Uterus (tissue), 3 donors: ENCODE measurements at regions not wholly inside any gene's neighbourhood (a gene's known extent, or its start where the extent isn't known, plus 50 kb on each side); places are given as distances from the start of the nearest gene placed in this dataset.
"Not testable (repeated sequence)": the region's sequence is repeated elsewhere in the genome, so short reads cannot be mapped to it uniquely, and the experiment has no call there.

ENCODE experiments used
- DNase-seq, 2 donors: peaks; one replicate each; pipeline ENCODE4 v3.0.0-alpha.2; 2019 to 2020
- H3K27ac ChIP-seq, 2 donors: fragments of 200-600 bp; sonication (generic); 1 replicate in 1 of 2; 2 replicates in 1 of 2; pipeline ENCODE4 v1.5.1; 2016 to 2018
- H3K27me3 ChIP-seq, 2 donors: fragments of 200-600 bp; sonication (generic); one replicate each; pipeline ENCODE4 v1.5.1; 2018 to 2019; ENCODE audit warnings: control low read depth in 1 of 2
- H3K36me3 ChIP-seq, 2 donors: fragments of 200-600 bp; sonication (generic); one replicate each; pipeline ENCODE4 v1.5.1; 2019; ENCODE audit warnings: control low read depth in 1 of 2
- H3K4me1 ChIP-seq, 2 donors: fragments of 200-600 bp; sonication (generic); one replicate each; pipeline ENCODE4 v1.5.1; 2018 to 2019; ENCODE audit warnings: control low read depth in 1 of 2
- H3K4me3 ChIP-seq, 2 donors: fragments of 200-600 bp; sonication (generic); 1 replicate in 1 of 2; 2 replicates in 1 of 2; pipeline ENCODE4 v1.5.1; 2018 to 2019; ENCODE audit warnings: mild to moderate bottlenecking in 1 of 2
- H3K9me3 ChIP-seq, 2 donors: fragments of 200-600 bp; sonication (generic); one replicate each; pipeline ENCODE4 v1.5.1; 2019; ENCODE audit warnings: control low read depth in 1 of 2
- POLR2A ChIP-seq, 2 donors: fragments of 450-650 bp; IDR thresholded peaks; one replicate each; pipeline ENCODE4 v1.6.1; 2016; ENCODE audit warnings: antibody characterized with exemption in 2 of 2, mild to moderate bottlenecking in 1 of 2, moderate library complexity in 1 of 2
- intact Hi-C: fragments of 100-400 bp; cut with DNase I; formaldehyde crosslinking; loops from one replicate; pipeline ENCODE4 v1.15.1; 2023; ENCODE audit warnings: low total_unique reads
- TF ChIP-seq, protein P1 (sequence below), 4 experiments: fragments of 200-600 bp in 2 of 4; fragments of 450-650 bp in 2 of 4; sonication (generic) in 2 of 4; IDR thresholded peaks; one replicate each; pipeline ENCODE4 v1.5.1; 2016 to 2019; ENCODE audit warnings: antibody characterized with exemption in 4 of 4, mild to moderate bottlenecking in 2 of 4, moderate library complexity in 1 of 4
- donor health status: DM: yes; HTN: yes; CAD: no.

DNA sequence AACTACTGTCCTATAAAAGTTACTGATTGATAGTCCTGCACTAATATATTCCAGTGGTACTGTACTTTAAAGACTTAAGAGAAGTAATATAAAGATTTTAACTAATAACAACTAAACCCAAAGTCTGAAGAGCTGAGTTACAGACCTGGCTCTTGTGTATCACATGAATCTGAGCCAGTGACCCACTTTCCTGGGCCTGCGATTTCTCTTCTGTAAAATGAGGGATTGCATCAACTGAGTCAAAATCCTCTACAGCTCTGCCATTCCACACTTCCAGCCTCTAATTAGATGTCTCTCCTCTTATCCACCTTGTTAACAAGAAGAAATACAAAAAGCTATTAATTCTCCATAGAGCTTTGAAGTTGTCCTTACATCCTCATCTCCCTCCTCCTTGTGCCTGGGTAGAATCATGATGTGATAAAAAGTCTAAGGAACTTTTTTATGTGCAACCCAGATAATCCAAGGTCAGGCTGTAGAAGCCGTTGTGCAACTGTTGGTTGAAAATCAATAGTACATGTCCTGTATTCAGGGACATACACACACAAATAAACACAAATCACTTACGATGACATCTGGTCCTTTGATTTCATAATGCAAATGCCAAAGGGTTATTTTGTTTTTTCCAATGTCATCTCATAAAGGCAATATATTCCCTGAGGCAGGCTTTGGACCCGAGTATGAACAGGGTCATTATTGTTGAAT is 410.3 kb downstream of the KCNA4 start:
- no peak overlapping the region for H3K4me3 ChIP-seq
- DNase-seq = no peak
- TF ChIP-seq POLR2A (IDR thresholded peaks at IDR 0.05) = no peak
- TF ChIP-seq, protein P1, sequence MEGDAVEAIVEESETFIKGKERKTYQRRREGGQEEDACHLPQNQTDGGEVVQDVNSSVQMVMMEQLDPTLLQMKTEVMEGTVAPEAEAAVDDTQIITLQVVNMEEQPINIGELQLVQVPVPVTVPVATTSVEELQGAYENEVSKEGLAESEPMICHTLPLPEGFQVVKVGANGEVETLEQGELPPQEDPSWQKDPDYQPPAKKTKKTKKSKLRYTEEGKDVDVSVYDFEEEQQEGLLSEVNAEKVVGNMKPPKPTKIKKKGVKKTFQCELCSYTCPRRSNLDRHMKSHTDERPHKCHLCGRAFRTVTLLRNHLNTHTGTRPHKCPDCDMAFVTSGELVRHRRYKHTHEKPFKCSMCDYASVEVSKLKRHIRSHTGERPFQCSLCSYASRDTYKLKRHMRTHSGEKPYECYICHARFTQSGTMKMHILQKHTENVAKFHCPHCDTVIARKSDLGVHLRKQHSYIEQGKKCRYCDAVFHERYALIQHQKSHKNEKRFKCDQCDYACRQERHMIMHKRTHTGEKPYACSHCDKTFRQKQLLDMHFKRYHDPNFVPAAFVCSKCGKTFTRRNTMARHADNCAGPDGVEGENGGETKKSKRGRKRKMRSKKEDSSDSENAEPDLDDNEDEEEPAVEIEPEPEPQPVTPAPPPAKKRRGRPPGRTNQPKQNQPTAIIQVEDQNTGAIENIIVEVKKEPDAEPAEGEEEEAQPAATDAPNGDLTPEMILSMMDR (IDR thresholded peaks at IDR 0.05) = no peak
- H3K4me1 ChIP-seq = no peaks in the 10 kb centered on the region
- H3K27me3 ChIP-seq = no peaks in the 10 kb centered on the region
- intact Hi-C loops = no loop called here
- H3K27ac ChIP-seq = no peak overlapping the region
- no peaks in the 10 kb centered on the region for H3K36me3 ChIP-seq
- no peaks in the 10 kb centered on the region for H3K9me3 ChIP-seq

DNA sequence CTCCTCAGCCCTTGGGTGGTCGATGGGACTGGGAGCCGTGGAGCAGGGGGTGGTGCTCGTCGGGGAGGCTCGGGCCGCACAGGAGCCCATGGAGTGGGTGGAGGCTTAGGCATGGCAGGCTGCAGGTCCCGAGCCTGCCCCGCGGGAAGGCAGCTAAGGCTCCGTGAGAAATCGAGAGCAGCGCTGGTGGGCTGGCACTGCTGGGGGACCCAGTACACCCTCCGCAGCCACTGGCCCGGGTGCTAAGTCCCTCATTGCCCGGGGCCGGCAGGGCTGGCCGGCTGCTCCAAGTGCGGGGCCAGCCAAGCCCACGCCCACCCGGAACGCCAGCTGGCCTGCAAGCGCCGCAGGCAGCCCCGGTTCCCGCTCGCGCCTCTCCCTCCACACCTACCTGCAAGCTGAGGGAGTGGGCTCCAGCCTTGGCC is 416.7 kb downstream of the KCNA4 start:
- H3K27me3 ChIP-seq, H3K9me3 ChIP-seq, intact Hi-C loops, H3K4me3 ChIP-seq, DNase-seq, H3K36me3 ChIP-seq, H3K4me1 ChIP-seq, H3K27ac ChIP-seq: not testable (repeated sequence)

DNA sequence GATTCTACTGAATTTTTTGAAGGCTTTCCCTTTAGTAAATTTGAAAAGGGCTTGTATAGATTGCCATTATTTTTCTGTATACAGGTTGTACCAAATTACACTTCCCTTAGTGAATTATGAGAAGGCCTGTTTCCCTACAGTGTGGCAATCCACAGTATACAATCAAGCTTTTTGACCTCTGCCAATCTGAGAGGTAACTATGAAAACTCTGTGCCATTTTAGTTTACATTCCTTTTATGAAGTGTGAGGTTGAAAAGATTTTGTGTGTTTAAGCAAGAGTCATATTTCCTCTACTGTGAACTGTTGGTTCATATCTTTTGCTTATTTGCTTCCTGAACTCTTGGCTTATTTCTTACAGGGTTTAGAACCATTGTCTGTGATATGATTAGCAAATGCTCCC is 432.5 kb downstream of the KCNA4 start:
- TF ChIP-seq POLR2A (IDR thresholded peaks at IDR 0.05) = no peak
- TF ChIP-seq, protein P1 (IDR thresholded peaks at IDR 0.05) = no peak
- intact Hi-C loops = no loop called here
- Histone ChIP-seq H3K27ac (no peak overlapping the region), H3K27me3 (no peaks in the 10 kb centered on the region), H3K9me3 (no peaks in the 10 kb centered on the region), H3K4me3 (no peak overlapping the region), H3K4me1 (no peaks in the 10 kb centered on the region), H3K36me3 (no peaks in the 10 kb centered on the region)
- no peak for DNase-seq

DNA sequence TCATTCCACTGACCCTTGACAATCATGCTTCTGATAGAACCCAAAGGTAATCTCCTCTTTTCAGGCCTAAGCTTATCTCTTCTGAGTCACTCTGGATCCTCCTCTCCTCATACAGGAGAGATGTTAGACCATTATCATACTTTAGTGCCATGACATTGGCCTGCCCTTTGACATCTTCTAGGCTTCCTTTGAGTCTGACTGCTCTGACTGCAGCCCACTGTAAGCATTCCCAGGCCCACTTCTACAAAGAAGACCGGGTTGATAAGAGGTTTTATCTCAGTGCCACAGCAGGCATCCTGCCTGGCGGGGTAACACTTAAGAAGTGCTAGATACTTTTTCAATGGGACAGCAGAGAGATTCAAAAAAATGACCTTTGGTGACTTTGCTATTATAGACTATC is 438.0 kb downstream of the KCNA4 start:
- Histone ChIP-seq H3K36me3 (no peaks in the 10 kb centered on the region), H3K27me3 (no peaks in the 10 kb centered on the region), H3K9me3 (no peaks in the 10 kb centered on the region), H3K27ac (no peak overlapping the region), H3K4me1 (no peaks in the 10 kb centered on the region), H3K4me3 (no peak overlapping the region)
- no peak for DNase-seq
- intact Hi-C loops = no loop called here
- TF ChIP-seq POLR2A (IDR thresholded peaks at IDR 0.05) = no peak
- TF ChIP-seq, protein P1 (IDR thresholded peaks at IDR 0.05) = no peak

DNA sequence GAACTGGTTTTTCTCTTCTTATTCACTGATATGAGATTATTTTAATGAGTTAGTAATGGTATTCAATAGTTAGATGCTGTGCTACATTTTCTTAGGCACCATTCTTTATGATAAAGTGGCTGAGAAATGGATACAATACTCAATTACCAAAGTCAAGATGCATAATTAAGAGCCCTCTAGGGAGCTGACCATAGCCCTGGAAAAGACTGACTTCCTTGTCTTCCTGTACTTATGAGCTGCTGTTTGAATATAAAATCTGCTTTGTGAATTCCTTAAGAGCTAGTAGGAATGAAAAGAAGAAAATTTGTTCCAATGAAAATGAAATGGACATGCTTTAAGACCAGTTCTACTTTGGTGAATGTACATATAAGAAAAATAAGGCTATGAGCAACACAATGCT is 452.3 kb downstream of the KCNA4 start:
- Histone ChIP-seq H3K27ac (no peak overlapping the region), H3K9me3 (no peaks in the 10 kb centered on the region), H3K27me3 (no peaks in the 10 kb centered on the region), H3K4me3 (no peak overlapping the region), H3K36me3 (no peaks in the 10 kb centered on the region), H3K4me1 (no peaks in the 10 kb centered on the region)
- no peak for DNase-seq
- TF ChIP-seq, protein P1 (IDR thresholded peaks at IDR 0.05) = no peak
- no peak for TF ChIP-seq POLR2A (IDR thresholded peaks at IDR 0.05)
- intact Hi-C loops = no loop called here

- no peak overlapping the region for H3K4me3 ChIP-seq
- no peak for TF ChIP-seq POLR2A (IDR thresholded peaks at IDR 0.05)
- TF ChIP-seq, protein P1 (IDR thresholded peaks at IDR 0.05) = no peak
- intact Hi-C loops = no loop called here
Measured at GRCh38 chr11:29562183-29562582, 454.6 kb downstream of the KCNA4 start.

More at GRCh38 chr11:29562183-29562582, 454.6 kb downstream of the KCNA4 start:
- Histone ChIP-seq H3K27me3 (no peaks in the 10 kb centered on the region), H3K4me1 (no peaks in the 10 kb centered on the region), H3K27ac (no peak overlapping the region), H3K9me3 (no peaks in the 10 kb centered on the region), H3K36me3 (no peaks in the 10 kb centered on the region)
- no peak for DNase-seq
